OCI-LY3 (cell line): ENCODE measurements at regions not wholly inside any gene's neighbourhood (a gene's known extent, or its start where the extent isn't known, plus 50 kb on each side); places are given as distances from the start of the nearest gene placed in this dataset.

Experiments
- H2AFZ ChIP-seq: fragments of 200-600, 300-600 bp; shearing (Covaris generic); 2 replicates; pipeline ENCODE4 v1.6.0; 2014; ENCODE audit warnings: antibody characterized with exemption, low read depth, low read length
- H3K27ac ChIP-seq: fragments of 200-600, 300-600 bp; sonication (generic); 2 replicates; pipeline ENCODE4 v1.5.1; 2014; ENCODE audit warnings: mild to moderate bottlenecking, low read length, moderate library complexity, mixed read lengths
- H3K27me3 ChIP-seq: fragments of 200-600, 300-600 bp; sonication (generic); 2 replicates; pipeline ENCODE4 v1.6.1; 2014; ENCODE audit warnings: low read depth, low read length, mixed read lengths
- H3K36me3 ChIP-seq: fragments of 200-600, 300-600 bp; sonication (generic); replicated peaks from 2 replicates; pipeline ENCODE3; 2014; ENCODE audit warnings: low read depth, low read length, mixed read lengths
- H3K4me1 ChIP-seq: fragments of 300-600, 200-600 bp; sonication (generic); 2 replicates; pipeline ENCODE4 v1.6.1; 2014; ENCODE audit warnings: low read length, mixed read lengths
- H3K4me2 ChIP-seq: fragments of 200-600, 300-600 bp; sonication (generic); 2 replicates; pipeline ENCODE4 v1.6.1; 2014; ENCODE audit warnings: low read length, mixed read lengths
- H3K4me3 ChIP-seq: fragments of 300-600, 200-600 bp; sonication (generic); 2 replicates; pipeline ENCODE4 v1.5.1; 2014; ENCODE audit warnings: antibody characterized with exemption, mild to moderate bottlenecking, low read length, moderate library complexity
- H3K79me2 ChIP-seq: fragments of 300-600, 200-600 bp; shearing (Covaris generic); 2 replicates; pipeline ENCODE4 v1.6.1; 2014; ENCODE audit warnings: mild to moderate bottlenecking, low read length, mixed read lengths
- H3K9ac ChIP-seq: fragments of 300-600, 200-600 bp; shearing (Covaris generic); 2 replicates; pipeline ENCODE4 v1.6.0; 2014; ENCODE audit warnings: mild to moderate bottlenecking, low read length, moderate library complexity
- H3K9me3 ChIP-seq: fragments of 200-600, 300-600 bp; shearing (Covaris generic); 2 replicates; pipeline ENCODE4 v1.6.1; 2014; ENCODE audit warnings: low read length, mixed read lengths; ENCODE audit not compliant: insufficient read depth
- H4K20me1 ChIP-seq: fragments of 200-600, 300-600 bp; sonication (generic); 2 replicates; pipeline ENCODE4 v1.6.1; 2016; ENCODE audit warnings: low read length, mixed read lengths; ENCODE audit not compliant: insufficient read depth
- EZH2phosphoT487 ChIP-seq: fragments of 200-600 bp; shearing (Covaris generic); IDR thresholded peaks from 2 replicates; pipeline ENCODE4 v1.6.1; 2018; ENCODE audit warnings: antibody characterized with exemption, mixed run types, low read depth
- TF ChIP-seq, protein P1 (sequence below): fragments of 200-600, 300-600 bp; sonication (generic); IDR thresholded peaks from 2 replicates; pipeline ENCODE4 v1.5.1; 2014; ENCODE audit warnings: antibody characterized with exemption, low read length, low read depth

DNA sequence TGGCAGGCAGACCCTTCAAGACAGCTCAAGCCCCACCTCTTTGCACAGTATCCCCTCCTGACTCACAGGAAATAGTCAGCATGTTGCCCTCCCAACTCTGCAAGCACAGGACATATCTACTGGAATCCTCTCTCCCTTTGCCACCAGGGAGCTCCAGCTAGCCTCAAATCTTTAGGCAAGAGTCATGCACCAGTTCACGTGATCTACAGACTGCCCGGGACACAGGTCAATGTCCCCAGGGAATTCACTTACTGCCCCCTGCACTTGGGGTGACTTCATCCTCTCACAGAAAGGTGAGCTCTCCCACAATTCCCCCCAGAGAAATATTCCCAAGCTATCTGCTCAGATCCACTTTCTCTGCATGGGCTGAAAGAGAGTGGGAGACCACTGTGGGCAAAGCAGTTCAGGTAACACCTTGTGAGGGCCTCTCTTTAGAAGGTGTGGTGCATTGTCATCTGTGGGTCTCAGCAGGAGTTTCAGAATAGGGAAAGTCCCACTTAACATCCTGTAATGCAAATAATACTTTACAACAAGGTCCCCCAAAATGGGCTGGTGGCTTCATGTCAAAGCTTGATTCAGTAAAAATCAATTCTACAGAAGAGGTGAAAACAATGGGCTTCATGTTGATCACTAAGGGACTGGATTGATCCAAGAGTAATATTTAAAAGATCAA, 129.9 kb downstream of the NOC3L start:
- H3K27me3 ChIP-seq = no peaks in the 10 kb centered on the region
- H3K4me3 ChIP-seq = no peak overlapping the region
- peaks cover 9% of the 10 kb centered on the region for H3K4me1 ChIP-seq
- H3K4me2 ChIP-seq = no peak overlapping the region
- no peaks in the 10 kb centered on the region for H4K20me1 ChIP-seq
- H3K9me3 ChIP-seq = no peaks in the 10 kb centered on the region
- no peak for TF ChIP-seq EZH2phosphoT487
- H3K27ac ChIP-seq = no peak overlapping the region
- no peak overlapping the region for H3K9ac ChIP-seq
- no peaks in the 10 kb centered on the region for H3K79me2 ChIP-seq
- no peaks in the 10 kb centered on the region for H3K36me3 ChIP-seq
- H2AFZ ChIP-seq = no peak overlapping the region

DNA sequence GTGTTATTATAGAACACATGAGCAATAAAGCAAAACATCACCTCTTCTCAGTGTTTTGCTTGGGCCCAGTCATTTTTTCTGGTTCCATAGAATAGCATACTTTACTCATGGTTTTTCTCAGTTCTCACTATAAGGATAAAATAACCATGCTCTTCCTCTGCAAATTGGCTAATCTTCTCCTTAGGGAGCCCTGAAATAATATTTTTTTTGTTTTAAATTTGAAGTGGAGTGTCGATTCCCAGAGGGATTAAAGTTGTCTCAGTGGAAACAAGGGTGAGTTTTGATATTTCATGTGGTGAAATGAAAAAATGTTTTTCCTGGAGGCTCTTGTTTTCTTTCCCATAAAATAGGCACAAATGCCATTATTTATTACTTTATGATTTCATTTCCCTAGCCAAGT, 127.3 kb downstream of the NOC3L start:
- no peaks in the 10 kb centered on the region for H3K36me3 ChIP-seq
- H3K9me3 ChIP-seq = no peaks in the 10 kb centered on the region
- no peaks in the 10 kb centered on the region for H3K27me3 ChIP-seq
- H4K20me1 ChIP-seq = no peaks in the 10 kb centered on the region
- no peak for TF ChIP-seq EZH2phosphoT487
- TF ChIP-seq, protein P1, sequence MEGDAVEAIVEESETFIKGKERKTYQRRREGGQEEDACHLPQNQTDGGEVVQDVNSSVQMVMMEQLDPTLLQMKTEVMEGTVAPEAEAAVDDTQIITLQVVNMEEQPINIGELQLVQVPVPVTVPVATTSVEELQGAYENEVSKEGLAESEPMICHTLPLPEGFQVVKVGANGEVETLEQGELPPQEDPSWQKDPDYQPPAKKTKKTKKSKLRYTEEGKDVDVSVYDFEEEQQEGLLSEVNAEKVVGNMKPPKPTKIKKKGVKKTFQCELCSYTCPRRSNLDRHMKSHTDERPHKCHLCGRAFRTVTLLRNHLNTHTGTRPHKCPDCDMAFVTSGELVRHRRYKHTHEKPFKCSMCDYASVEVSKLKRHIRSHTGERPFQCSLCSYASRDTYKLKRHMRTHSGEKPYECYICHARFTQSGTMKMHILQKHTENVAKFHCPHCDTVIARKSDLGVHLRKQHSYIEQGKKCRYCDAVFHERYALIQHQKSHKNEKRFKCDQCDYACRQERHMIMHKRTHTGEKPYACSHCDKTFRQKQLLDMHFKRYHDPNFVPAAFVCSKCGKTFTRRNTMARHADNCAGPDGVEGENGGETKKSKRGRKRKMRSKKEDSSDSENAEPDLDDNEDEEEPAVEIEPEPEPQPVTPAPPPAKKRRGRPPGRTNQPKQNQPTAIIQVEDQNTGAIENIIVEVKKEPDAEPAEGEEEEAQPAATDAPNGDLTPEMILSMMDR = no peak
- H3K79me2 ChIP-seq = no peaks in the 10 kb centered on the region
- peaks cover 9% of the 10 kb centered on the region for H3K4me1 ChIP-seq
- no peak overlapping the region for H3K4me3 ChIP-seq
- H3K27ac ChIP-seq = no peak overlapping the region
- no peak overlapping the region for H3K4me2 ChIP-seq
- no peak overlapping the region for H2AFZ ChIP-seq
- H3K9ac ChIP-seq = no peak overlapping the region

DNA sequence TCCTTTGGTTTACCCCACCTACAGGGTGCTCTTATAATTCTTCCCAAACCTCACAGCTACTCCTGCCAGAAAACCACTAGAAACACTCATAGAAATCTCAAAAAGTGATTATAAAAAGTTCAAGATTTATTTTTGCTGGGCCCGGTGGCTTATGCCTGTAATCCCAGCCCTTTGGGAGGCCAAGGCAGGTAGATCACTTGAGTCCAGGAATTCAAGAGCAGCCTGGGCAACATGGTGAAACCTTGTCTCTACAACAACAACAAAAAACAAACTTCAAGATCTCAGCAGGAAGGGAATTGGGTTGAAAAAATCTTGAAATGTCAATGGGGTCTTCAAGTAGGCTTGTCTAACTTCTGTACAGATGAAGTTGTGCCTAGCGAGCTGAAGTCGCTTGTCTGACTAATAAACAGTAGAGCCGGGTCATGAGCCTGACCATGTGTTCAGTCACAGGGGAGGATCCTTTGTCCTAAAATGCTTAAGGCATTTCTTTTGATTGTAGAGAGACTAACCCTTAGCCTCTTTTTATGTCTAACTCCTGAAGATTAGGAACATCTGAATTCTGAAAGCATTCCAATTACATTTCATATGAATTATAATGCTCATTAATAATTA, 124.6 kb downstream of the NOC3L start:
- no peak for TF ChIP-seq EZH2phosphoT487
- TF ChIP-seq, protein P1 = no peak
- Histone ChIP-seq H4K20me1 (no peaks in the 10 kb centered on the region), H3K4me1 (peaks cover 7% of the 10 kb centered on the region), H3K9ac (no peak overlapping the region), H3K79me2 (no peaks in the 10 kb centered on the region), H3K4me3 (no peak overlapping the region), H3K36me3 (no peaks in the 10 kb centered on the region), H3K27ac (no peak overlapping the region), H3K4me2 (no peak overlapping the region), H3K9me3 (no peaks in the 10 kb centered on the region), H2AFZ (no peak overlapping the region), H3K27me3 (no peaks in the 10 kb centered on the region)

- Histone ChIP-seq H3K27ac (no peak overlapping the region), H3K9ac (no peak overlapping the region), H3K36me3 (no peaks in the 10 kb centered on the region), H3K4me2 (no peak overlapping the region), H3K79me2 (no peaks in the 10 kb centered on the region), H4K20me1 (no peaks in the 10 kb centered on the region), H3K4me1 (peaks cover 5% of the 10 kb centered on the region), H3K9me3 (no peaks in the 10 kb centered on the region), H3K27me3 (no peaks in the 10 kb centered on the region), H2AFZ (no peak overlapping the region), H3K4me3 (no peak overlapping the region)
- no peak for TF ChIP-seq EZH2phosphoT487
- TF ChIP-seq, protein P1 = no peak
Observed at GRCh38 chr10:94239696-94240095, 123.0 kb downstream of the NOC3L start.
